ENCODE measurements at regions not wholly inside any gene's neighbourhood (a gene's known extent, or its start where the extent isn't known, plus 50 kb on each side); places are given as distances from the start of the nearest gene placed in this dataset.

GRCh38 chr18:67590571-67591141 is 74.1 kb upstream of the DSEL start:
- DNase-seq (ENCODE audit: low spot score) = no peak

- DNase-seq (ENCODE audit: low spot score) = no peak
Observed at GRCh38 chr18:67589325-67589724, 72.8 kb upstream of the DSEL start.

- no peak for DNase-seq (ENCODE audit: low spot score)
Observed at GRCh38 chr18:67586101-67586500, 69.6 kb upstream of the DSEL start.

- DNase-seq (ENCODE audit: low spot score) = no peak
Observed at GRCh38 chr18:67583621-67584020, 67.1 kb upstream of the DSEL start.

- no peak for DNase-seq (ENCODE audit: low spot score)
Observed at GRCh38 chr18:67582488-67582887, 66.0 kb upstream of the DSEL start.

- no peak for DNase-seq (ENCODE audit: low spot score)
Observed at GRCh38 chr18:67581178-67581577, 64.7 kb upstream of the DSEL start.

- no peak for DNase-seq (ENCODE audit: low spot score)
Observed at GRCh38 chr18:67577386-67577785, 60.9 kb upstream of the DSEL start.

- DNase-seq (ENCODE audit: low spot score) = no peak
Observed at GRCh38 chr18:67574749-67575148, 58.2 kb upstream of the DSEL start.

- DNase-seq (ENCODE audit: low spot score) = no peak
Observed at GRCh38 chr18:67568166-67568565, 51.6 kb upstream of the DSEL start.
